HepG2 (cell line): ENCODE measurements at regions not wholly inside any gene's neighbourhood (a gene's known extent, or its start where the extent isn't known, plus 50 kb on each side); places are given as distances from the start of the nearest gene placed in this dataset.

Experiments
- ATAC-seq: fragments of 200-7000 bp; cut with Tn5 transposase; 3 replicates; pipeline ENCODE4 v1.9.1; 2020; ENCODE audit warnings: mild to moderate bottlenecking, moderate library complexity
- BruUV-seq: library from RNA; stranded (reverse); fragments of 400-500 nt; replicated peaks from 2 replicates; lab custom pipeline; 2021; lab: Mats Ljungman, UMichigan
- CTCF ChIA-PET: fragments of 300-600 bp; formaldehyde crosslinking; extraction: SDS; loops from one replicate; lab custom pipeline; 2021; ENCODE audit warnings: low total read pairs, inconsistent platforms, low intra/inter-chr PET ratio; lab: Yijun Ruan, JAX
- POLR2A ChIA-PET: fragments of 350-600 bp; sonication (Branson Sonifier 250); formaldehyde crosslinking; loops from one replicate; lab custom pipeline; 2020; ENCODE audit warnings: antibody characterized with exemption, inconsistent platforms; lab: Yijun Ruan, JAX
- DNase-seq: peaks from one replicate; pipeline ENCODE4 v3.0.0-alpha.2; 2015; ENCODE audit warnings: low spot score
- FAIRE-seq: peaks from 3 replicates; lab custom pipeline; 2011; peaks lifted over from hg19 to GRCh38; lab: Jason Lieb, UNC
- H2AFZ ChIP-seq: one replicate; pipeline ENCODE4 v1.6.1; 2011; ENCODE audit warnings: low read length, inconsistent platforms
- H3K27ac ChIP-seq: fragments of 300-600 bp; 3 replicates; pipeline ENCODE4 v1.8.0; 2011; ENCODE audit warnings: mixed run types, mild to moderate bottlenecking, mixed read lengths, low read length, inconsistent platforms; ENCODE audit not compliant: insufficient read depth; ENCODE audit errors: extremely low read length
- H3K27me3 ChIP-seq, 2 experiments: fragments of 200-600 bp in 1 of 2; 2 replicates in 1 of 2; 3 replicates in 1 of 2; pipeline versions ENCODE4 v1.6.0 to v1.8.0; 2011; ENCODE audit warnings: low read length in 2 of 2, mild to moderate bottlenecking in 2 of 2, moderate library complexity in 2 of 2, inconsistent platforms in 1 of 2; ENCODE audit not compliant: insufficient read depth in 2 of 2, control insufficient read depth in 1 of 2
- H3K36me3 ChIP-seq, 2 experiments: fragments of 200-600 bp in 1 of 2; replicated peaks in 1 of 2; 2 replicates in 1 of 2; 3 replicates in 1 of 2; pipeline versions ENCODE4 v1.5.1 to v1.8.0; 2011; ENCODE audit warnings: low read length in 2 of 2, inconsistent platforms in 1 of 2; ENCODE audit not compliant: insufficient read depth in 2 of 2, control insufficient read depth in 1 of 2
- H3K4me1 ChIP-seq: 2 replicates; pipeline ENCODE4 v1.5.1; 2012; ENCODE audit warnings: low read length, inconsistent platforms; ENCODE audit not compliant: insufficient read depth
- H3K4me2 ChIP-seq: 2 replicates; pipeline ENCODE4 v1.6.0; 2011; ENCODE audit warnings: low read depth, low read length, inconsistent platforms
- H3K4me3 ChIP-seq, 3 experiments: fragments of 200-600 bp in 1 of 3; sonication (generic), shearing (Covaris generic) in 1 of 3; replicated peaks in 1 of 3; 2 replicates each; pipeline ENCODE4 v1.5.1; 2011 to 2016; ENCODE audit warnings: low read length in 3 of 3, inconsistent platforms in 2 of 3, low read depth in 2 of 3, mild to moderate bottlenecking in 2 of 3, control low read depth in 1 of 3, mixed read lengths in 1 of 3; ENCODE audit not compliant: insufficient read depth in 1 of 3
- H3K79me2 ChIP-seq: one replicate; pipeline ENCODE4 v1.6.1; 2011; ENCODE audit warnings: low read length, inconsistent platforms; ENCODE audit not compliant: insufficient read depth
- H3K9ac ChIP-seq: 2 replicates; pipeline ENCODE4 v1.6.0; 2011; ENCODE audit warnings: mild to moderate bottlenecking, low read depth, low read length, inconsistent platforms; ENCODE audit not compliant: insufficient read depth
- H3K9me3 ChIP-seq: 2 replicates; pipeline ENCODE4 v1.5.1; 2012; ENCODE audit warnings: mild to moderate bottlenecking, low read length
- H4K20me1 ChIP-seq: 2 replicates; pipeline ENCODE4 v1.6.0; 2011; ENCODE audit warnings: inconsistent platforms, mild to moderate bottlenecking, low read length, moderate library complexity; ENCODE audit not compliant: insufficient read depth
- ATF1 ChIP-seq: IDR thresholded peaks from 2 replicates; pipeline ENCODE4 v1.6.1; 2016; ENCODE audit warnings: mild to moderate bottlenecking, control low read depth
- BCL3 ChIP-seq: sonication (generic); formaldehyde crosslinking; IDR thresholded peaks from 2 replicates; pipeline ENCODE4 v1.5.1; 2020; ENCODE audit warnings: mild to moderate bottlenecking, missing genetic modification reagents, moderate library complexity
- CREM ChIP-seq, 2 experiments: sonication (generic) in 1 of 2; formaldehyde crosslinking in 1 of 2; IDR thresholded peaks; 2 replicates each; pipeline versions ENCODE4 v1.4.0 to v1.6.1; 2016 to 2020; ENCODE audit warnings: antibody characterized with exemption in 1 of 2, mild to moderate bottlenecking in 1 of 2, missing genetic modification reagents in 1 of 2
- DNMT1 ChIP-seq: sonication (generic); formaldehyde crosslinking; IDR thresholded peaks from 2 replicates; pipeline ENCODE4 v1.5.1; 2020; ENCODE audit warnings: mild to moderate bottlenecking, missing genetic modification reagents
- DR1 ChIP-seq: sonication (generic); formaldehyde crosslinking; IDR thresholded peaks from 2 replicates; pipeline ENCODE4 v1.8.0; 2021; ENCODE audit warnings: mild to moderate bottlenecking, missing genetic modification reagents, inconsistent platforms
- FOXK2 ChIP-seq: fragments of 450-650 bp; IDR thresholded peaks from 2 replicates; pipeline ENCODE4 v1.6.1; 2016
- FOXP1 ChIP-seq, 2 experiments: fragments of 450-650 bp in 1 of 2; IDR thresholded peaks; 2 replicates each; pipeline ENCODE4 v1.6.1; 2017 to 2018; ENCODE audit warnings: antibody characterized with exemption in 1 of 2
- KDM3A ChIP-seq: IDR thresholded peaks from 2 replicates; pipeline ENCODE4 v1.6.1; 2018; ENCODE audit warnings: low read depth, missing compliant biosample characterization
- PRPF4 ChIP-seq: fragments of 200-400 bp; formaldehyde crosslinking; IDR thresholded peaks from 2 replicates; pipeline ENCODE4 v1.6.1; 2016; ENCODE audit warnings: low read length, low read depth; ENCODE audit not compliant: poor library complexity, severe bottlenecking
- RXRB ChIP-seq: IDR thresholded peaks from 2 replicates; pipeline ENCODE4 v1.6.1; 2016; ENCODE audit warnings: borderline replicate concordance, missing genetic modification reagents, missing compliant biosample characterization
- SNRNP70 ChIP-seq: fragments of 200-400 bp; formaldehyde crosslinking; IDR thresholded peaks from 2 replicates; pipeline ENCODE4 v1.6.1; 2017; ENCODE audit warnings: mild to moderate bottlenecking, low read depth, low read length, moderate library complexity
- ZBTB10 ChIP-seq: sonication (generic); formaldehyde crosslinking; IDR thresholded peaks from 2 replicates; pipeline ENCODE4 v1.4.0; 2020; ENCODE audit warnings: missing genetic modification reagents, borderline replicate concordance
- ZNF317 ChIP-seq: sonication (generic); formaldehyde crosslinking; IDR thresholded peaks from 2 replicates; pipeline ENCODE4 v1.5.0; 2020; ENCODE audit warnings: mild to moderate bottlenecking, missing genetic modification reagents
- ZNF335 ChIP-seq: sonication (generic); formaldehyde crosslinking; IDR thresholded peaks from 2 replicates; pipeline ENCODE4 v1.4.0; 2020; ENCODE audit warnings: missing genetic modification reagents
- ZNF441 ChIP-seq: sonication (generic); formaldehyde crosslinking; IDR thresholded peaks from 2 replicates; pipeline ENCODE4 v1.7.0; 2021; ENCODE audit warnings: missing genetic modification reagents, borderline replicate concordance
- ZNF546 ChIP-seq: sonication (generic); formaldehyde crosslinking; conservative IDR thresholded peaks from 2 replicates; pipeline ENCODE4 v1.8.1; 2023; ENCODE audit warnings: mild to moderate bottlenecking, missing genetic modification reagents
- ZNF710 ChIP-seq: sonication (generic); formaldehyde crosslinking; IDR thresholded peaks from 2 replicates; pipeline ENCODE4 v1.5.0; 2020; ENCODE audit warnings: mild to moderate bottlenecking, missing genetic modification reagents, borderline replicate concordance
- ZNF878 ChIP-seq: sonication (generic); formaldehyde crosslinking; IDR thresholded peaks from 2 replicates; pipeline ENCODE4 v1.8.1; 2023; ENCODE audit warnings: mild to moderate bottlenecking, missing genetic modification reagents, moderate library complexity
- WGBS: methylation state at CpG from one replicate; pipeline ENCODE4 v1.1.6; 2017; ENCODE audit warnings: low lambda C conversion rate; 5-methylcytosine and 5-hydroxymethylcytosine counted together
- in situ Hi-C: cut with HindIII; loops from 2 replicates; pipeline ENCODE4 v1.10.0; 2017; ENCODE audit warnings: low pct_unique_long_range_greater_than_20kb; ENCODE audit not compliant: extremely low pct_ligation_motif_present
- intact Hi-C: fragments of 100-400 bp; cut with micrococcal nuclease; formaldehyde crosslinking; loops from one replicate; pipeline ENCODE4 v1.10.0; 2022; ENCODE audit not compliant: unreplicated experiment

GRCh38 chr6:148213366-148213765 is 129.3 kb upstream of the SASH1 start (continued):
- TF ChIP-seq ZNF710 (CRISPR knock-in tag) (no peak), PRPF4 (no peak), FOXK2 (no peak)

GRCh38 chr6:148214667-148215066 is 128.0 kb upstream of the SASH1 start:
- H3K4me2 ChIP-seq = no peak overlapping the region
- no peaks in the 10 kb centered on the region for H3K9me3 ChIP-seq
- intact Hi-C loops (no loop called here), in situ Hi-C loops (no loop called here)
- H3K4me3 ChIP-seq = no peak overlapping the region
- ChIA-PET POLR2A (no interaction called here), CTCF (no interaction called here)
- no peak for ATAC-seq
- peaks cover 0 to 8% of the 10 kb centered on the region in 2 experiments; a peak in 1 of 5 replicates for H3K27me3 ChIP-seq
- H2AFZ ChIP-seq = no peak overlapping the region
- no peak overlapping the region for H3K27ac ChIP-seq
- H4K20me1 ChIP-seq = no peaks in the 10 kb centered on the region
- H3K4me1 ChIP-seq = peaks cover 9% of the 10 kb centered on the region; the same call in 1 of the 2 replicates
- DNase-seq = no peak
- H3K9ac ChIP-seq = no peak overlapping the region
- H3K79me2 ChIP-seq = no peaks in the 10 kb centered on the region
- no peak for FAIRE-seq
- BruUV-seq = no TSS peak
- no peaks in the 10 kb centered on the region for H3K36me3 ChIP-seq
- 46% methylated on average over 5 of the region's 5 CpGs for WGBS
- TF ChIP-seq DR1 (CRISPR knock-in tag) (no peak), RXRB (CRISPR knock-in tag) (no peak), ZNF878 (no peak), FOXP1 (IDR thresholded peaks at IDR 0.05) (no peak), FOXP1 (CRISPR knock-in tag; IDR thresholded peaks at IDR 0.05) (no peak), KDM3A (CRISPR knock-in tag) (no peak), SNRNP70 (no peak), ZNF441 (no peak), ZNF335 (CRISPR knock-in tag) (no peak), ZNF317 (CRISPR knock-in tag) (no peak), BCL3 (no peak), DNMT1 (CRISPR knock-in tag) (no peak), ZBTB10 (no peak), CREM (IDR thresholded peaks at IDR 0.05) (no peak), CREM (CRISPR knock-in tag; IDR thresholded peaks at IDR 0.05) (no peak), ZNF546 (no peak), ATF1 (CRISPR knock-in tag) (no peak)
